ENCODE measurements at regions not wholly inside any gene's neighbourhood (a gene's known extent, or its start where the extent isn't known, plus 50 kb on each side); places are given as distances from the start of the nearest gene placed in this dataset.
"Not testable (repeated sequence)": the region's sequence is repeated elsewhere in the genome, so short reads cannot be mapped to it uniquely, and the experiment has no call there.

GRCh38 chr4:84286048-84286447, 213.0 kb downstream of the NKX6-1 start:
- no peak for DNase-seq (ENCODE audit: low read depth in 2 of 2)

GRCh38 chr4:84279678-84280077, 219.4 kb downstream of the NKX6-1 start:
- no peak for DNase-seq (ENCODE audit: low read depth in 2 of 2)

- DNase-seq (ENCODE audit: low read depth in 2 of 2), result no peak
Observed at GRCh38 chr4:84277923-84278322, 221.2 kb downstream of the NKX6-1 start.

- DNase-seq (ENCODE audit: low read depth in 2 of 2), result no peak
Observed at GRCh38 chr4:84276752-84277151, 222.3 kb downstream of the NKX6-1 start.

- DNase-seq (ENCODE audit: low read depth in 2 of 2), result no peak
Observed at GRCh38 chr4:84269536-84270044, 229.5 kb downstream of the NKX6-1 start.

GRCh38 chr4:84264652-84265051, 234.4 kb downstream of the NKX6-1 start:
- no peak for DNase-seq (ENCODE audit: low read depth in 2 of 2)

- DNase-seq (ENCODE audit: low read depth in 2 of 2), result no peak
Observed at GRCh38 chr4:84263415-84263814, 235.7 kb downstream of the NKX6-1 start.

GRCh38 chr4:84260495-84260894, 238.6 kb downstream of the NKX6-1 start:
- no peak for DNase-seq (ENCODE audit: low read depth in 2 of 2)

GRCh38 chr4:84258905-84259830, 239.9 kb downstream of the NKX6-1 start:
- DNase-seq (ENCODE audit: low read depth in 2 of 2), result no peak

GRCh38 chr4:84254537-84254936, 244.6 kb downstream of the NKX6-1 start:
- DNase-seq (ENCODE audit: low read depth in 2 of 2), result no peak

GRCh38 chr4:84249521-84249920, 249.6 kb downstream of the NKX6-1 start:
- DNase-seq (ENCODE audit: low read depth in 2 of 2), result no peak

GRCh38 chr4:84245042-84245441, 254.1 kb downstream of the NKX6-1 start:
- not testable (repeated sequence) for DNase-seq (ENCODE audit: low read depth in 2 of 2)

GRCh38 chr4:84244346-84244801, 254.7 kb downstream of the NKX6-1 start:
- not testable (repeated sequence) for DNase-seq (ENCODE audit: low read depth in 2 of 2)

- no peak for DNase-seq (ENCODE audit: low read depth in 2 of 2)
Observed at GRCh38 chr4:84243685-84244084, 255.4 kb downstream of the NKX6-1 start.

GRCh38 chr4:84239278-84239845, 259.7 kb downstream of the NKX6-1 start:
- no peak for DNase-seq (ENCODE audit: low read depth in 2 of 2)

- DNase-seq (ENCODE audit: low read depth in 2 of 2), result peak; percentile 35 to 41
Observed at GRCh38 chr4:84238247-84239090, 260.6 kb downstream of the NKX6-1 start.

- no peak for DNase-seq (ENCODE audit: low read depth in 2 of 2)
Observed at GRCh38 chr4:84237008-84237407, 262.1 kb downstream of the NKX6-1 start.

GRCh38 chr4:84235126-84235944, 263.8 kb downstream of the NKX6-1 start:
- no peak for DNase-seq (ENCODE audit: low read depth in 2 of 2)

GRCh38 chr4:84232309-84233095, 266.6 kb downstream of the NKX6-1 start:
- no peak for DNase-seq (ENCODE audit: low read depth in 2 of 2)

GRCh38 chr4:84231539-84232055, 267.5 kb downstream of the NKX6-1 start:
- no peak for DNase-seq (ENCODE audit: low read depth in 2 of 2)
